ENCODE measurements at regions not wholly inside any gene's neighbourhood (a gene's known extent, or its start where the extent isn't known, plus 50 kb on each side); places are given as distances from the start of the nearest gene placed in this dataset.

DNA sequence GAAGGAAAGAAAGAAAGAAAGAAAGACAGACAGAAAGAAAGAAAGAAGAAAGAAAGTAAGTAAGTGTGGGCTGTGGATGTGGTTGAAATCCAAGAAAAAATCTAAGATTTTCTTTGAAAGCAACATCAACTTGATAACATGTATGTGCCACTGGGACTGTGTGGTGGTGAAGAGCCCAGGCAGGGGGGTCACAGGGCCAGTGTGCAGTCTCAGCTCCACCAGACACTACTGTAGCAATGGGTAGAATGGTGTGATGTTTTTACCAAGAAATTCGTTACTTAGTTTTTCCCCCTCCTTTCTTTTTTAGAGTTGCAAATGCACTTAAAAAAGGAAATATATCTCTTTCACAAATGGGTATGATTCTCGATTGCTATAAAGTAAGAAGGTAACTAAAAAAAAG is 71.9 kb upstream of the CNEP1R1 start:
- H3K4me1 ChIP-seq (ENCODE audit: control insufficient read depth in 1 of 2, insufficient read depth in 2 of 2, low read length in 2 of 2): no peaks in the 10 kb centered on the region
- H3K9ac ChIP-seq (ENCODE audit: insufficient read depth, low read length, poor library complexity, severe bottlenecking): no peak overlapping the region
- intact Hi-C loops (cut with micrococcal nuclease): no loop called here
- TF ChIP-seq, protein P1, sequence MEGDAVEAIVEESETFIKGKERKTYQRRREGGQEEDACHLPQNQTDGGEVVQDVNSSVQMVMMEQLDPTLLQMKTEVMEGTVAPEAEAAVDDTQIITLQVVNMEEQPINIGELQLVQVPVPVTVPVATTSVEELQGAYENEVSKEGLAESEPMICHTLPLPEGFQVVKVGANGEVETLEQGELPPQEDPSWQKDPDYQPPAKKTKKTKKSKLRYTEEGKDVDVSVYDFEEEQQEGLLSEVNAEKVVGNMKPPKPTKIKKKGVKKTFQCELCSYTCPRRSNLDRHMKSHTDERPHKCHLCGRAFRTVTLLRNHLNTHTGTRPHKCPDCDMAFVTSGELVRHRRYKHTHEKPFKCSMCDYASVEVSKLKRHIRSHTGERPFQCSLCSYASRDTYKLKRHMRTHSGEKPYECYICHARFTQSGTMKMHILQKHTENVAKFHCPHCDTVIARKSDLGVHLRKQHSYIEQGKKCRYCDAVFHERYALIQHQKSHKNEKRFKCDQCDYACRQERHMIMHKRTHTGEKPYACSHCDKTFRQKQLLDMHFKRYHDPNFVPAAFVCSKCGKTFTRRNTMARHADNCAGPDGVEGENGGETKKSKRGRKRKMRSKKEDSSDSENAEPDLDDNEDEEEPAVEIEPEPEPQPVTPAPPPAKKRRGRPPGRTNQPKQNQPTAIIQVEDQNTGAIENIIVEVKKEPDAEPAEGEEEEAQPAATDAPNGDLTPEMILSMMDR (IDR thresholded peaks at IDR 0.05): no peak
- H3K27me3 ChIP-seq (ENCODE audit: control insufficient read depth in 2 of 2, insufficient read depth in 2 of 2, low read length in 2 of 2): no peaks in the 10 kb centered on the region
- Mint-ChIP-seq H3K4me3 (no peak overlapping the region), H3K36me3 (no peaks in the 10 kb centered on the region), H3K27me3 (ENCODE audit: low read depth in 3 of 3) (peaks cover 2 to 11% (median 5%) of the 10 kb centered on the region in 3 donors), H3K4me1 (peaks cover 2% of the 10 kb centered on the region), H3K27ac (no peak overlapping the region), H3K9me3 (peaks cover 0 to 1% (median 0%) of the 10 kb centered on the region in 7 donors)
- no peak for DNase-seq
- no peaks in the 10 kb centered on the region for H3K9me3 ChIP-seq (replicated peaks in 1 of 2; ENCODE audit: control insufficient read depth in 1 of 2, insufficient read depth in 1 of 2, low read length in 2 of 2)
- H3K4me3 ChIP-seq (replicated peaks in 1 of 3; ENCODE audit: low read depth in 2 of 3, low read length in 3 of 3): no peak overlapping the region
- no CpG with 5 or more reads among the region's 2 CpGs for WGBS (ENCODE audit: insufficient coverage)
- H3K4me2 ChIP-seq (replicated peaks; ENCODE audit: extremely low read depth, low read length, poor library complexity, severe bottlenecking): no peak overlapping the region
- no peak overlapping the region for H3K27ac ChIP-seq (ENCODE audit: low read depth in 1 of 2, low read length in 2 of 2)
- no peaks in the 10 kb centered on the region for H3K79me2 ChIP-seq (ENCODE audit: insufficient read depth, low read length)
- H4K20me1 ChIP-seq (ENCODE audit: insufficient read depth, low read length): no peaks in the 10 kb centered on the region
- H3K36me3 ChIP-seq (replicated peaks in 1 of 2; ENCODE audit: control insufficient read depth in 1 of 2, insufficient read depth in 2 of 2, low read length in 2 of 2): no peaks in the 10 kb centered on the region
- no peak overlapping the region for H2AFZ ChIP-seq (ENCODE audit: insufficient read depth, low read depth, low read length, poor library complexity, severe bottlenecking)

DNA sequence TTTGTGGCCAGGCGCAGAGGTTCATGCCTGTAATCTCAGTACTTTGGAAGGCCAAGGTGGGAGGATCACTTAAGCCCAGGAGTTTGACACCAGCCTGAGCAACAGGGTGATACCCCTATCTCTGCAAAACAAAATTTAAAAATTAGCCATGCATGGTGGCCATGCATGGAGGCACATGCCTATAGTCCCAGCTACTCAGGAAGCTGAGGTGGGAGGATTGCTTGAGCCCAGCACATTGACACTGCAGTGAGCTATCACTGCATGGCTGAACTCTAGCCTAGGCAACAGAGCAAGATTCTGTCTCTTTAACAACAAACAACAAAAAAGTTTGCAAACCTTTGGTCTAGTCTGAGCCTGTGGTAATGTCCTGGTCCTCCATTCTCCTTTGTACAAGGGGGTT is 69.2 kb upstream of the CNEP1R1 start:
- Histone ChIP-seq H3K4me3 (replicated peaks in 1 of 3; ENCODE audit: low read depth in 2 of 3, low read length in 3 of 3) (no peak overlapping the region), H3K27me3 (ENCODE audit: control insufficient read depth in 2 of 2, insufficient read depth in 2 of 2, low read length in 2 of 2) (no peaks in the 10 kb centered on the region), H3K9ac (ENCODE audit: insufficient read depth, low read length, poor library complexity, severe bottlenecking) (no peak overlapping the region), H3K9me3 (replicated peaks in 1 of 2; ENCODE audit: control insufficient read depth in 1 of 2, insufficient read depth in 1 of 2, low read length in 2 of 2) (no peaks in the 10 kb centered on the region), H3K27ac (ENCODE audit: low read depth in 1 of 2, low read length in 2 of 2) (no peak overlapping the region), H3K4me1 (ENCODE audit: control insufficient read depth in 1 of 2, insufficient read depth in 2 of 2, low read length in 2 of 2) (no peaks in the 10 kb centered on the region), H4K20me1 (ENCODE audit: insufficient read depth, low read length) (no peaks in the 10 kb centered on the region), H3K4me2 (replicated peaks; ENCODE audit: extremely low read depth, low read length, poor library complexity, severe bottlenecking) (no peak overlapping the region), H3K36me3 (replicated peaks in 1 of 2; ENCODE audit: control insufficient read depth in 1 of 2, insufficient read depth in 2 of 2, low read length in 2 of 2) (no peaks in the 10 kb centered on the region), H3K79me2 (ENCODE audit: insufficient read depth, low read length) (no peaks in the 10 kb centered on the region), H2AFZ (ENCODE audit: insufficient read depth, low read depth, low read length, poor library complexity, severe bottlenecking) (no peak overlapping the region)
- H3K27me3 Mint-ChIP-seq (ENCODE audit: low read depth in 3 of 3): peaks cover 2 to 11% (median 4%) of the 10 kb centered on the region in 3 donors
- no peak for DNase-seq
- H3K4me1 Mint-ChIP-seq: peaks cover 2% of the 10 kb centered on the region
- no peak overlapping the region for H3K4me3 Mint-ChIP-seq
- TF ChIP-seq, protein P1 (IDR thresholded peaks at IDR 0.05): no peak
- no peaks in the 10 kb centered on the region for H3K36me3 Mint-ChIP-seq
- WGBS (ENCODE audit: insufficient coverage): 100% methylated on average over 1 of the region's 1 CpG
- no peaks in the 10 kb centered on the region for H3K9me3 Mint-ChIP-seq
- intact Hi-C loops (cut with micrococcal nuclease): no loop called here
- no peak overlapping the region for H3K27ac Mint-ChIP-seq

Data from CD14-positive monocyte (primary cell).